NOMO-1 treated with dmso at 0.1 percent for 144 hours (cell line): ENCODE measurements at regions not wholly inside any gene's neighbourhood (a gene's known extent, or its start where the extent isn't known, plus 50 kb on each side); places are given as distances from the start of the nearest gene placed in this dataset.

ENCODE experiments used
- DNase-seq: peaks from one replicate; lab custom pipeline; 2025; ENCODE audit not compliant: unreplicated experiment; lab: John Stamatoyannopoulos, UW

GRCh38 chr4:180717451-180718033 is 1525.7 kb upstream of the TENM3 start:
- peak; percentile 3 for DNase-seq

DNA sequence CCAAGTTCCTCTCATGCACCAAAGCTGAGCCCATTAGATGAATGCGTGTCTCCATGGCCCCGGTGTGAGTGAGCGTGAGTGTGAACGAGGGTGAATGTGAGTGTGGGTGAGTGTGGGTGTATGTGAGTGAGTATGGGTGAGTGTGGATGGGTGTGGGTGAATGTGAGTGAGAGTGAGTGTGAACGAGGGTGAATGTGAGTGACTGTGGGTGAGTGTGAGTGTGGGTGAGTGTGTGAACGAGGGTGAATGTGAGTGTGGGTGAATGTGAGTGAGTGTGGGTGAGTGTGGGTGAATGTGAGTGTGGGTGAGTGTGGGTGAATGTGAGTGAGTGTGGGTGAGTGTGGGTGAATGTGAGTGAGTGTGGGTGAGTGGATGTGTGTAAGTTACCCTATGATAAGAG is 1521.8 kb upstream of the TENM3 start:
- no peak for DNase-seq

DNA sequence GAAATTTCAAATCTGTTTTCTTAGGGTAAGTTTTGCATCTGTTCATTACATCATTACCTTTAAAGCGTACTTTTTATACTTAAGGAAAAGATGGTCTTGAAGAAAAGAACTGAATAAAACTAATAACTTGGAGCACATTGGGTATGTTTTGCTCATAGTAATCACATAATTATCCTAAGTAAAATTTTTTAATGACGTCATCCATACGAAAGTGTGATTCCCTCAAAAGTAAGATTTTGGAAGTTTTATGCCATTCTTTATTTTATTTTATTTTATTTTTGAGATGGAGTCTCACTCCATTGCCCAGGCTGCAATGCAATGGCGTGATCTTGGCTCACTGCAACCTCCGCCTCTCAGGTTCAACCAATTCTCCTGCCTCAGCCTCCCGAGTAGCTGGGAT is 1516.6 kb upstream of the TENM3 start:
- DNase-seq: no peak

DNA sequence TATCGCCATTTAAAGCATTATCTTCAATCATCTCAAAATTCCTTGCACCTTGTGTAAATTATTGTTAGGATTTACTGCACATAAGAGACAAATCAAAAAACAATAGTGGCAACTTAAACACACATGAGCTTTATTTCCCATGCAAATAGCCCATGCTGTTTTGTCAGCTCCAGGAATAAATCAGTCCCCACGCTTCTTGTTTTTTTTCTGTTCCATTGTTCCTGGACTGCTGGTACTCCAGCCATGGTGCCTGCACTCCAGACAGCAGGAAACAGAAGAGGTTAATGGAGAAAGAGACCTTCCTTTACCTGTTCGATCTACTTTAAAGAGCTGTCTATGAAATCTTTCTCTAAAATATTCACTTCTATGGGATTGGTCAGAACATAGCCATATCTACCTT is 1515.7 kb upstream of the TENM3 start:
- DNase-seq: no peak

DNA sequence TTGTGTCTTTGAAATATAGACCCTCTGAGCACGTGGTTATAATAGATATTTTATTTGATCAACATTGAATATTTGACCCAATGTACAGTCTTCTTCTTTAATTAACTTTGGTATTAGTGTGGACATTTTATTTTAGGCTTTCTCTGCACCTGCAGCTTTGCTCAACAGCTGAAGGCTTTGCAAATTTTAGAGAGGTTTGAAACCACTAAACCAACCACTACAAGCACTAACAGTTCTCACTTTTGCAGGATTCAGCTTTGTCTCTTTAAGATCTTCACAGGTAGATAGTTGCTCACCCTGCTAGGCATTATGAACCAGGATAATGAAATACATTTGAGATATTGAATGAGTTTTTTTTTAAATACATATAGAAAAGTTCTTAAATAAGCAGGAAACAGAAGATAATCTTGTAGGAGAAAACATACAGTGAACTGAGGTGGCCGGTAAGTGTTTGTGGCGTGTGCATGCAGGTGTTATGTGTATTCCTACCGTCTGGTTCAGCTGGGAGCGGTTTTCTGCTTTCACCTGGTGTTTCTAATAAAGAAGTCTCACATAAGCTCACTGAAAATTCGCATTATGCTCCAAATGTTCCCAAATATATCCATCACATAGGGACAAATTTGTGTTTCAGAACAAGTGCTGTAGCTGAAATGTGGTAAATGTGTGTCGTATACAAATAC is 1508.3 kb upstream of the TENM3 start:
- no peak for DNase-seq

GRCh38 chr4:180741703-180742102 is 1501.5 kb upstream of the TENM3 start:
- DNase-seq: no peak

GRCh38 chr4:180745019-180745418 is 1498.2 kb upstream of the TENM3 start:
- DNase-seq: no peak

DNA sequence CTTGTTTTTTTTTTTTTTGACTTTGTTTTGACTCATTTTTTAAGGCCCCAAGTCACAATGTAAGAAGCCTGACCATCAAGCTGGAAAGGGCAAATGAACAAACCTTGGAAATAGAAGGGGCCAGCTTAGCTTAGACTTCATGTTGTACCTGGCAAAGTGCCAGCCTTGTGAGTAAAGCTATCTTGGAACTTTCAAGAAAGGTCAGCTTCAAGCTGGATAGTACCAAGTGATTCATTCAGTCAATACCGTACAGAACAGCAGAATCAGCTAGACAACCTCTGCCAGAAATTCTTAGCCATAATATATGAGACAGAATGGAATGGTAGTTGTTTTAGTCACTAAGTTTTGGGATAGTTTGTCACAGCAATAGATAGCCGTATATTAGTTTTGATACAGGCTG is 1492.2 kb upstream of the TENM3 start:
- no peak for DNase-seq

GRCh38 chr4:180757927-180758326 is 1485.3 kb upstream of the TENM3 start:
- no peak for DNase-seq

DNA sequence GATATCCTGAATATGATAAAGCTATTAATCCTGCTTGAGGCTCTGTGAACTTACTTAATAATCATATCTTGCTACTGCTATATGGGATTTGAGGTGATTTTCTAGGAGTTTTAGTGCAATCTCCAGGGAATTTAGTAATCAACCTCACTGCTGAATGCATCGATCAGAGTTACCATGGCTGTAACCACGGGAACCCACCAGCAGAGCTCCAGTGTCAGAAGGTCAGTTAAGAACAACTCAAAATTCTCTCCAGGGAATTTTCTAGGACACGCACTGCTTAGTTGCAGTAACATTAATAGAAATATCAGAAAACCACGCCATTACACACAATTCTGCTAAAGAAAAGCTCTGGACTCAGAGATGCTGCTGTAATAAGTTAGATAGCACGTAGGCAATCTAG is 1477.2 kb upstream of the TENM3 start:
- no peak for DNase-seq

DNA sequence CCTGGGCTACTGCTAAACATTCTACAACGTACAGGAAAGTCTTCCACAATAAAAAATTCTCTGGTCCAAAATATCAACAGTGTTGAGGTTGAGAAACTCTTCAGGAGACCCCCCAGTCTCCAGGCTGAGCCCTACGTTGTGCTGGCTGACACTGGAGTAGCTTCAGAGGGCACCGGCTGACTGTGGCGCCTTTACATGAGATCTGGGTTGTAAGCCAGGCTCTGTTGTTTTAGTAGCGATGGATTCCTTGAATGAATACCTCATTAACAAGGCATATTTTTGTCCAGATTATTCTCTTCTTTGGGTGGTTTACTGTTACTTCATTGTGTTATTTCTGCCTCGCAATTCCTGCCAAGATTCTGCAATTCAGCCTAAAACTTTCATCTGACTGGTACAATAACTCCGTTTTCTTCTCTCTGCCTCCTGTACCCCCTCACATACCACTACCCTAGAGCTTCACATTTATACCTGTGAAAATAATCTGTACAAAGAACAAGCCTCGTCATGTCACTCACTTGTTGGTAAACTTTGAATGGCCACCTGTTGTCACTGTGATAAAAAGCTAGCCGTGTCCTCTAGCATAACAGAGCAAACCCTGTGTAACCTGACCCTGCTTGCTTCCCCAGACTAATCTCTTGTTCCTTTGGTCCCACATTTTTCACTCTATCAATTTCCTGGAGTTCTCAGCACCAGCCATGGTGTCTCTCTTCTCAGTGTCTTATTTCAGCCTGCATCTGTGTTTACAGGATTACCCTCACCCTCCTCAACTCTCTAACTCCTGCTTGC is 1476.1 kb upstream of the TENM3 start:
- DNase-seq: no peak

DNA sequence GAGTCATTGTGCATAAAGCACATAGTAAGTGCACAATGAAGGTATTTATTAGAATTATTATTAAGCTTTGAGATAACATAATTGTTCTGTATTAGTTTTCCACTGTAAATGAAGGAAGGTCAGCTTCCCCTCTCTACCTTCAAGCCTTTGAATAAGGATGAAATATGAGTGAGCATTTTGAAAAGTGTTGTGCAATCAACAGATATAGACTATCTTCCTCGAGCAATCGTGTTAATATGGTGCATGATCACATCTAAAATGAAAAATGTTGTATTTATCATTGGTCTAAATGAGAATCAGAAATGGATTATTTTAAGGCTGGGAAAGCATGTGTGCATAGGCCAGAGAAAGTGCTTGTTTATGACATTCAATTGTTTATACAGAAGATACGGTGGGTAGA is 1474.6 kb upstream of the TENM3 start:
- no peak for DNase-seq

DNA sequence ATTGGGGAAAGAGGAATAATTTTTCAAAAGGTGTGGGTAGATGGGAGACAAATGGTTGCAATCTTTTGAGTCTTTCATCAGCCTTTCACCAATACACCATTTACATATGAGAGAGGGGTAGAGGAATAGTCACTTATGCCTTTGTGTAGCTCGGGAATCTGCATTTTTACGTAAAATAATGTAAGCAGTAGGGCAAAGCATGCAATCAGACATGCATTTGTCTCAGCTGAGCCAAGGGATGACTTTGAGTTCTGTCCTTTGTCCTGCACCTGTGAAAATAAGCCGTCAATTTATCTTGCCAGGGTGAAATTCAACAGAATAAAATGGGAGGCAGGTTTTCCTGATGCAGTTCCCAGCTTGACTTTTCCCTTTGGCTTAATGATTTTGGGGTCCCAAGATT is 1473.4 kb upstream of the TENM3 start:
- DNase-seq: no peak

DNA sequence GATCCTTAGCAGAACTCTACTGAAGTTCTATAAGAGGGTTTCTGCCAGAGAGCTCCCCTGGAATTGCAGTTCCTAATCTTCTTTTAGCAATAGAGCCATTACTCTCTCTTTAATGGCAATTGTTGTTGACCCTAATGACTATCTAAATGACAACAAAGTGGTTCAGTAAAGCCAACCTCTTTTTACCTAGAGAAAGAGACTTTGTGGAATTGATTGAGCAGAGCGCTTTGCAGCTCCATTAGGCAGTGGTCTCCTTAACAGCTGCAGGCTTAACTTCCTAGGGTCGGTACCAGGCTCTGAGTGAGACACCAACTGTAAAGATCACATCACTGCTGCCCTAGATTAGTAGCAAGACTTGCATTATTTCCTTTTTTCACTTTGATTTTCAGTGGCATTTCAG is 1472.9 kb upstream of the TENM3 start:
- no peak for DNase-seq

DNA sequence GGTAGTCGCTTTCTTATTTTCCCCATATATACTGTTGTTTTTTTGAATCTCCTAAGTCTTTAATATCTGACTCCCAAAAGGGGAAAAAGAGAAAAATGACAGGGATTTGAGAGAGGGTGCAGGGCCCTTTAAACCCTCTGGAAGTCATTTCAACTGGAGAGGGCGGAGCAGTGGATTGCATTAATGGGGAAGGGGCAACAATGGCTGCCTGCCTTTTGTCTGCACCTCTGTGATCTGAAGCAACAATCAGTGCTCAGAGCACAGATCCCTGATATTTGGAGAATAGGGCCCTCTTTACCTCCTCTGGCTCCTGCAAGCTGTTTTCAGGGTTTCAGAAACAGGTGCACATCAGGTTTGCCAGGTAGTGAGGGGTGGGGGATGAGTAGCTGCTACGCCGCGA is 1458.3 kb upstream of the TENM3 start:
- no peak for DNase-seq

- DNase-seq: peak; percentile 2
These were observed 1454.5 kb upstream of the TENM3 start for GRCh38 chr4:180788729-180789128.

GRCh38 chr4:180789929-180790328 is 1453.3 kb upstream of the TENM3 start:
- no peak for DNase-seq

DNA sequence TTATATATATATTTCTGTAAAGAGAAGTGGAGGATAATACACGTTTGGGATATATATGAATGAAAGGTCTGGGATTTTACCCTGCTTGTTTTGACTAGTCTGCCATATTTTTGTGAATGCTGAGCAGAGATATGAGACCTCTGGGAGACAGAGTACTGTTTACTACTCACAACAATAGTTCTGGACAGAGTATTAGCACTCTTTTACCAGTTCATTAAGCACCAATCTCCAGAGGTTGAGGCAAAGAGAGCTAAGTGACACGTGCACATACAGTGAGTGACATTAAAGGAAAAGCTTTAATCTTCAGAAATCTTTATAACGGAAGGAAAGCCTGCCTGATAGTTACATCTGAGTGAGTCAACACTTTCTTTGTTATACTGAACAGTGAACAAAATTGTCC is 1452.7 kb upstream of the TENM3 start:
- no peak for DNase-seq

GRCh38 chr4:180792541-180792940 is 1450.7 kb upstream of the TENM3 start:
- DNase-seq: no peak

DNA sequence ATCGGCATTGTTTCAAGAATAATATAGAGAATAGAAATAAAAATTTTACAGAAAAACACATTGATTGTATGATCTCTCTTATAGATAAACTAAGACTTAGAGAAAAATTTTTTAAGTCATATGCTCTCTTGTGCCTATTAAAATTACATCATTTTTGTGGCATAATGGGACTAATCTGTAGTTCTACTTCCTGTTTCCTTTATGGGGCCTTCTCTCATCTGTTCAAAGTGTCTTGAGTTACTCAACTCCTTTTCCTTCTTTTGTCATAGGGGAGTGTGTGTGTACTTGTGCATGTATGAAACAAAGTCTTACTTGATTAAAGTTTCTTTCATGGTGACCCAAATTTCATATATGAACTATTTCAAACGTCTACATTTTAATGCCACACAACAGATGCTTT is 1448.9 kb upstream of the TENM3 start:
- peak; percentile 86 for DNase-seq

- no peak for DNase-seq
These were observed 1445.1 kb upstream of the TENM3 start for GRCh38 chr4:180798036-180798577.

GRCh38 chr4:180799798-180800197 is 1443.4 kb upstream of the TENM3 start:
- no peak for DNase-seq
